ENCODE measurements at regions not wholly inside any gene's neighbourhood (a gene's known extent, or its start where the extent isn't known, plus 50 kb on each side); places are given as distances from the start of the nearest gene placed in this dataset.

DNA sequence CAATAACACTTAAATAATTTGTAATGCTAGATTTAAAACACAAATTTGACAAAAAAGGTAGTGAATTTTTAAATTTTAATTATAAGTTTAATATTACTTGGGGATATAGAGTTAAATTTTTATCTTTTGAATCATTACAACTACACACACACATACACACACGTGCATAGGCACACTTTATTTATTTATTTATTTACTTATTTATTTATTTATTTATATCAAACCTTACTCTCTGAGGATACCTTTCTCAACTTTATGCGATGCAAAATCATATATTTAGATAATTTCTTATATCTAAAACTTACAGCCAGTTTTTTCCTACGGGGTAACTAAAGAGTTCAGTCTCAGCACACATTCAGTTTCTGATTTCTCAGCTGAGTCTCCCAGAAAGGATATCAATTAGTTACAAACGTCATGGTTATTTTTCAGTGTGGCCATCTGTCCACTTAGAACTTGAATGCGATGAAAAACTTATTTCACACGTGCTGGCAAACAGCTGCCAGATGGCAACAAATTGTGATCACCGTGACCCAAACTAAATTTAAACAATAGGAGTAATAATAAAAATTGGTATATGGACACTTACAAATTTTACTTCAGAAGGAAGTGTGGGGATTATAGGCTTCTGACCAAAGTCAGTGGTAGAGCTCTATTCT is 683.1 kb upstream of the PRR20A start:
- TF ChIP-seq, protein P1, sequence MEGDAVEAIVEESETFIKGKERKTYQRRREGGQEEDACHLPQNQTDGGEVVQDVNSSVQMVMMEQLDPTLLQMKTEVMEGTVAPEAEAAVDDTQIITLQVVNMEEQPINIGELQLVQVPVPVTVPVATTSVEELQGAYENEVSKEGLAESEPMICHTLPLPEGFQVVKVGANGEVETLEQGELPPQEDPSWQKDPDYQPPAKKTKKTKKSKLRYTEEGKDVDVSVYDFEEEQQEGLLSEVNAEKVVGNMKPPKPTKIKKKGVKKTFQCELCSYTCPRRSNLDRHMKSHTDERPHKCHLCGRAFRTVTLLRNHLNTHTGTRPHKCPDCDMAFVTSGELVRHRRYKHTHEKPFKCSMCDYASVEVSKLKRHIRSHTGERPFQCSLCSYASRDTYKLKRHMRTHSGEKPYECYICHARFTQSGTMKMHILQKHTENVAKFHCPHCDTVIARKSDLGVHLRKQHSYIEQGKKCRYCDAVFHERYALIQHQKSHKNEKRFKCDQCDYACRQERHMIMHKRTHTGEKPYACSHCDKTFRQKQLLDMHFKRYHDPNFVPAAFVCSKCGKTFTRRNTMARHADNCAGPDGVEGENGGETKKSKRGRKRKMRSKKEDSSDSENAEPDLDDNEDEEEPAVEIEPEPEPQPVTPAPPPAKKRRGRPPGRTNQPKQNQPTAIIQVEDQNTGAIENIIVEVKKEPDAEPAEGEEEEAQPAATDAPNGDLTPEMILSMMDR (IDR thresholded peaks at IDR 0.05), result no peak
- TF ChIP-seq POLR2A (IDR thresholded peaks at IDR 0.05), result no peak

All from Peyer's patch (tissue), 4 donors.